ENCODE measurements at regions not wholly inside any gene's neighbourhood (a gene's known extent, or its start where the extent isn't known, plus 50 kb on each side); places are given as distances from the start of the nearest gene placed in this dataset.
"Not testable (repeated sequence)": the region's sequence is repeated elsewhere in the genome, so short reads cannot be mapped to it uniquely, and the experiment has no call there.

DNA sequence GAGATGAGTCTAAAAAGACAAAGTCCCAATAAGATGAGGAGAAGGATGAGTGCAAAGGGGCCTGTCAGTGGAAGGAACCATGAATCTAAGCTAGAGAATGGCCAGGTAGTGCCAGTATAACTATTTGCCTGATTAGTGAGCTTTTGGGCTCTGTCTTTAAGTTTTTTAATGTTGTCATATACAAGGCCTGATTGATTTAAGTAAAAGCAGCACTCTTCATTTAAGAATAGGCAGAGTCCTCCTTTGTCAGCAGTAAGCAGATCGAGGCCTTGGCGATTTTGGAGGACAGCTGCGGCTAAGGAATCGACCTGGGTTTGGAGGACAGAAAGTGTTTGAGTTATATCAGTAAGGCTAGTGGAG, 753.4 kb upstream of the ADGRB3 start:
- Histone ChIP-seq H3K79me2 (ENCODE audit: low read length) (no peaks in the 10 kb centered on the region), H3K9ac (ENCODE audit: low read length) (no peak overlapping the region)
- POLR2A ChIA-PET (ENCODE audit: unreplicated experiment): no interaction called here

DNA sequence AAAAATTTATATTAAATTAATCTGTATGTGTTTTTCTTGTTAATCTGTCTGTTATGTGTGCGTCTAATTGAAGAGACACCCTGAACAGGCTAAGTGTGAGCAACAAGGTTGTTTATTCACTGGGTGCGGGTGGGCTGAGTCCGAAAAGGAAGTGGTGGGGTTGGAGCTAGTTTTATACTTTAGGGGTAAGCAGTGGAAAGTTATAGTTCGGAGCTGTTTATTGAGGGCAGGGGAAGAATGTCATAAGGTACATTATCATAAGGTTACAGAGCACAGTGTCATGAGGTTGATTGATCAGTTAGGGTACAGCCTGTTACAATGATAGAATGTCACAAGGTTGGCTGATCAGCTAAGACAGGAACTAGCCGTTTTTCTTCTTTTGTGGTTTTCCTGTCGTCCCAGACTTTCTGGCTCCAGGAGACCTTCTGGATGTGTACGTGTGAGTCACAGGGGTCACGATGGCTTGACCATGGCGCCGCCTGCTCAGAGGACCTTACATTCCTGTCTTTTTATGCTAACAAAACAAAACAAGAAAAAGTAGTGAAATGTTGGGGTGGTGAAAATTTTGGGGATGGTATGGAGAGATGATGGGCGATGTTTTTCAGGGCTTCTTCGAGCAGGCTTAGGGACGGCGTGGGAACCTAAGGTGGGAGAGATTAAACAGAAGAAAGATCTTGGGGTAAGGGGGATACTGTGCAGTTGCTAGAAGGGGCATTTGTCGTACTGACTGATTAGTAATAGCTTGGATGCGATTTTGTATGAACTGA, 754.0 kb upstream of the ADGRB3 start:
- no peak for ATAC-seq
- DNase-seq: peak; percentile 5
- Histone ChIP-seq H3F3A (ENCODE audit: low read length, unreplicated experiment) (no peaks in the 10 kb centered on the region), H3K4me2 (ENCODE audit: low read length) (no peak overlapping the region), H3K27me3 (ENCODE audit: low read length) (no peaks in the 10 kb centered on the region), H3K9ac (ENCODE audit: low read length) (no peak overlapping the region), H3K79me2 (ENCODE audit: low read length) (no peaks in the 10 kb centered on the region), H3K9me3 (ENCODE audit: low read length) (no peaks in the 10 kb centered on the region), H3K36me3 (ENCODE audit: low read depth, low read length) (no peaks in the 10 kb centered on the region), H2AFZ (ENCODE audit: low read length) (no peak overlapping the region), H3K4me1 (ENCODE audit: insufficient read depth, low read length) (no peaks in the 10 kb centered on the region), H3K4me3 (ENCODE audit: low read length) (no peak overlapping the region), H3K9me2 (replicated peaks; ENCODE audit: low read length) (no peaks in the 10 kb centered on the region), H4K20me1 (ENCODE audit: low read length) (no peaks in the 10 kb centered on the region), H3K27ac (ENCODE audit: low read length) (no peak overlapping the region)
- intact Hi-C loops (cut with micrococcal nuclease): no loop called here
- CTCF ChIA-PET: no interaction called here
- no peak for TF ChIP-seq EZH2 (IDR thresholded peaks at IDR 0.05; ENCODE audit: low read length, unreplicated experiment)
- TF ChIP-seq, protein P1, sequence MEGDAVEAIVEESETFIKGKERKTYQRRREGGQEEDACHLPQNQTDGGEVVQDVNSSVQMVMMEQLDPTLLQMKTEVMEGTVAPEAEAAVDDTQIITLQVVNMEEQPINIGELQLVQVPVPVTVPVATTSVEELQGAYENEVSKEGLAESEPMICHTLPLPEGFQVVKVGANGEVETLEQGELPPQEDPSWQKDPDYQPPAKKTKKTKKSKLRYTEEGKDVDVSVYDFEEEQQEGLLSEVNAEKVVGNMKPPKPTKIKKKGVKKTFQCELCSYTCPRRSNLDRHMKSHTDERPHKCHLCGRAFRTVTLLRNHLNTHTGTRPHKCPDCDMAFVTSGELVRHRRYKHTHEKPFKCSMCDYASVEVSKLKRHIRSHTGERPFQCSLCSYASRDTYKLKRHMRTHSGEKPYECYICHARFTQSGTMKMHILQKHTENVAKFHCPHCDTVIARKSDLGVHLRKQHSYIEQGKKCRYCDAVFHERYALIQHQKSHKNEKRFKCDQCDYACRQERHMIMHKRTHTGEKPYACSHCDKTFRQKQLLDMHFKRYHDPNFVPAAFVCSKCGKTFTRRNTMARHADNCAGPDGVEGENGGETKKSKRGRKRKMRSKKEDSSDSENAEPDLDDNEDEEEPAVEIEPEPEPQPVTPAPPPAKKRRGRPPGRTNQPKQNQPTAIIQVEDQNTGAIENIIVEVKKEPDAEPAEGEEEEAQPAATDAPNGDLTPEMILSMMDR (conservative IDR thresholded peaks at IDR 0.05; ENCODE audit: low read depth, low read length): no peak
- TF ChIP-seq EZH2phosphoT487 (IDR thresholded peaks at IDR 0.05; ENCODE audit: borderline replicate concordance, low read length): no peak
- POLR2A ChIA-PET (ENCODE audit: unreplicated experiment): no interaction called here
- BruUV-seq (replicated peaks): no TSS peak

More for the DNA sequence above, 753.4 kb upstream of the ADGRB3 start:
- Histone ChIP-seq H3K4me2 (ENCODE audit: low read length) (no peak overlapping the region), H4K20me1 (ENCODE audit: low read length) (no peaks in the 10 kb centered on the region), H3F3A (ENCODE audit: low read length, unreplicated experiment) (no peaks in the 10 kb centered on the region), H3K9me3 (ENCODE audit: low read length) (no peaks in the 10 kb centered on the region), H2AFZ (ENCODE audit: low read length) (no peak overlapping the region), H3K27ac (ENCODE audit: low read length) (no peak overlapping the region), H3K27me3 (ENCODE audit: low read length) (no peaks in the 10 kb centered on the region), H3K4me1 (ENCODE audit: insufficient read depth, low read length) (no peaks in the 10 kb centered on the region), H3K9me2 (replicated peaks; ENCODE audit: low read length) (no peaks in the 10 kb centered on the region), H3K4me3 (ENCODE audit: low read length) (no peak overlapping the region), H3K36me3 (ENCODE audit: low read depth, low read length) (no peaks in the 10 kb centered on the region)
- no TSS peak for BruUV-seq (replicated peaks)
- intact Hi-C loops (cut with micrococcal nuclease): no loop called here
- TF ChIP-seq EZH2phosphoT487 (IDR thresholded peaks at IDR 0.05; ENCODE audit: borderline replicate concordance, low read length): no peak
- TF ChIP-seq, protein P1 (conservative IDR thresholded peaks at IDR 0.05; ENCODE audit: low read depth, low read length): no peak
- TF ChIP-seq EZH2 (IDR thresholded peaks at IDR 0.05; ENCODE audit: low read length, unreplicated experiment): no peak
- CTCF ChIA-PET: no interaction called here
- no peak for DNase-seq
- no peak for ATAC-seq

DNA sequence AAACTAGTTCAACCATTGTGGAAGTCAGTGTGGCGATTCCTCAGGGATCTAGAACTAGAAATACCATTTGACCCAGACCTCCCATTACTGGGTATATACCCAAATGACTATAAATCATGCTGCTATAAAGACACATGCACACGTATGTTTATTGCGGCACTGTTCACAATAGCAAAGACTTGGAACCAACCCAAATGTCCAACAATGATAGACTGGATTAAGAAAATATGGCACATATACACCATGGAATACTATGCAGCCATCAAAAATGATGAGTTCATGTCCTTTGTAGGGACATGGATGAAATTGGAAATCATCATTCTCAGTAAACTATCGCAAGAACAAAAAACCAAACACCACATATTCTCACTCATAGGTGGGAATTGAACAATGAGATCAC, 754.7 kb upstream of the ADGRB3 start:
- H3K4me2 ChIP-seq (ENCODE audit: low read length); H4K20me1 ChIP-seq (ENCODE audit: low read length); ATAC-seq; BruUV-seq (replicated peaks); H3K27ac ChIP-seq (ENCODE audit: low read length); DNase-seq; H3K9me2 ChIP-seq (replicated peaks; ENCODE audit: low read length); H3K9me3 ChIP-seq (ENCODE audit: low read length); H3K9ac ChIP-seq (ENCODE audit: low read length); H3K36me3 ChIP-seq (ENCODE audit: low read depth, low read length); H2AFZ ChIP-seq (ENCODE audit: low read length); H3K4me3 ChIP-seq (ENCODE audit: low read length); H3K4me1 ChIP-seq (ENCODE audit: insufficient read depth, low read length); POLR2A ChIA-PET (ENCODE audit: unreplicated experiment); intact Hi-C loops (cut with micrococcal nuclease); H3K79me2 ChIP-seq (ENCODE audit: low read length); CTCF ChIA-PET; H3K27me3 ChIP-seq (ENCODE audit: low read length); H3F3A ChIP-seq (ENCODE audit: low read length, unreplicated experiment): not testable (repeated sequence)

DNA sequence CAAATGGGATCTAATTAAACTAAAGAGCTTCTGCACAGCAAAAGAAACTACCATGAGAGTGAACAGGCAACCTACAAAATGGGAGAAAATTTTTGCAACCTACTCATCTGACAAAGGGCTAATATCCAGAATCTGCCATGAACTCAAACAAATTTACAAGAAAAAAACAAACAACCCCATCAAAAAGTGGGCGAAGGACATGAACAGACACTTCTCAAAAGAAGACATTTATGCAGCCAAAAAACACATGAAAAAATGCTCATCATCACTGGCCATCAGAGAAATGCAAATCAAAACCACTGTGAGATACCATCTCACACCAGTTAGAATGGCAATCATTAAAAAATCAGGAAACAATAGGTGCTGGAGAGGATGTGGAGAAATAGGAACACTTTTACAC, 755.2 kb upstream of the ADGRB3 start:
- H3K4me2 ChIP-seq (ENCODE audit: low read length); H3K27ac ChIP-seq (ENCODE audit: low read length); H3K9ac ChIP-seq (ENCODE audit: low read length); H3K79me2 ChIP-seq (ENCODE audit: low read length); BruUV-seq (replicated peaks); H3K36me3 ChIP-seq (ENCODE audit: low read depth, low read length); H3K9me2 ChIP-seq (replicated peaks; ENCODE audit: low read length); POLR2A ChIA-PET (ENCODE audit: unreplicated experiment); H3F3A ChIP-seq (ENCODE audit: low read length, unreplicated experiment); ATAC-seq; CTCF ChIA-PET; H3K9me3 ChIP-seq (ENCODE audit: low read length); H3K4me3 ChIP-seq (ENCODE audit: low read length); intact Hi-C loops (cut with micrococcal nuclease); H4K20me1 ChIP-seq (ENCODE audit: low read length); DNase-seq; H2AFZ ChIP-seq (ENCODE audit: low read length); H3K27me3 ChIP-seq (ENCODE audit: low read length); H3K4me1 ChIP-seq (ENCODE audit: insufficient read depth, low read length): not testable (repeated sequence)

DNA sequence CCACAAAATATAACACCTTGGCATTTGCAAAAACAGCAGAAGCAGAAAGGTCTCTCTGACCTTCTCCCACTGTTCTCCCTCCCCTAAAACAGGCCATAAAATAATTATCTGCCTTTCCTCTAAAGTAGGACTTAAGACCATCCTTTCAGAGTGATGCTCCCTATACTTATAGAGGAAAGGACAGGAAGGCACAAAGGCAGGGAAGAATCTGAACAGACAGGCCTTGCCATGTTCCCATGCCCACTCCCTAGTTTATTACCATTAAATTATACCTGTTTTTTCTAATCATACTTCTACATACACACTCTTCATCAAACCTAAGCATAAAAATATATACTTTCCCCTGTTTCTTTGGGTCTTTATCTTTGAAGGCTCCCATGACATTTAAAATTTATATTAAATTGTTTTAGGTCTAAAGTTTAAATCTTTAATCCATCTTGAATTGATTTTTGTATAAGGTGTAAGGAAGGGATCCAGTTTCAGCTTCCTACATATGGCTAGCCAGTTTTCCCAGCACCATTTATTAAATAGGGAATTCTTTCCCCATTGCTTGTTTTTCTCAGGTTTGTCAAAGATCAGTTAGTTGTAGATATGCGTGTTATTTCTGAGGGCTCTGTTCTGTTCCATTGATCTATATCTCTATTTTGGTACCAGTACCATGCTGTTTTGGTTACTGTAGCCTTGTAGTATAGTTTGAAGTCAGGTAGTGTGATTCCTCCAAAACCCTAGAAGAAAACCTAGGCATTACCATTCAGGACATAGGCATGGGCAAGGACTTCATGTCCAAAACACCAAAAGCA, 755.8 kb upstream of the ADGRB3 start:
- H3K9ac ChIP-seq (ENCODE audit: low read length); H3K27me3 ChIP-seq (ENCODE audit: low read length); H3K4me3 ChIP-seq (ENCODE audit: low read length); H3K9me3 ChIP-seq (ENCODE audit: low read length); intact Hi-C loops (cut with micrococcal nuclease); H3K79me2 ChIP-seq (ENCODE audit: low read length); H4K20me1 ChIP-seq (ENCODE audit: low read length); DNase-seq; CTCF ChIA-PET; BruUV-seq (replicated peaks); H3F3A ChIP-seq (ENCODE audit: low read length, unreplicated experiment); H2AFZ ChIP-seq (ENCODE audit: low read length); H3K4me2 ChIP-seq (ENCODE audit: low read length); POLR2A ChIA-PET (ENCODE audit: unreplicated experiment); ATAC-seq; H3K9me2 ChIP-seq (replicated peaks; ENCODE audit: low read length); H3K36me3 ChIP-seq (ENCODE audit: low read depth, low read length); H3K4me1 ChIP-seq (ENCODE audit: insufficient read depth, low read length); H3K27ac ChIP-seq (ENCODE audit: low read length): not testable (repeated sequence)
